Activated B cell treated with CpG ODN at 0.5 μM for 24 hours (primary cell): ENCODE measurements at regions not wholly inside any gene's neighbourhood (a gene's known extent, or its start where the extent isn't known, plus 50 kb on each side); places are given as distances from the start of the nearest gene placed in this dataset.

Experiments used
- ATAC-seq: fragments of 200-7000 bp; cut with Tn5 transposase; one replicate; pipeline ENCODE4 v1.10.0; 2021; ENCODE audit warnings: low read depth, mild to moderate bottlenecking, moderate library complexity
- CTCF ChIA-PET: fragments of 350-600 bp; sonication (Branson Sonifier 250); formaldehyde crosslinking; loops from one replicate; lab custom pipeline; 2021; ENCODE audit warnings: antibody characterized with exemption; lab: Charles Lee
- POLR2A ChIA-PET: fragments of 350-600 bp; sonication (Branson Sonifier 250); formaldehyde crosslinking; loops from one replicate; lab custom pipeline; 2021; ENCODE audit warnings: antibody characterized with exemption; lab: Charles Lee
- DNase-seq: peaks from one replicate; pipeline ENCODE4 v3.0.0; 2022
- H3K27ac Mint-ChIP-seq: one replicate; pipeline ENCODE4 v1.8.0; 2020; ENCODE audit warnings: mixed read lengths
- H3K27me3 Mint-ChIP-seq: one replicate; pipeline ENCODE4 v1.8.0; 2021; ENCODE audit warnings: mixed read lengths
- H3K36me3 Mint-ChIP-seq: one replicate; pipeline ENCODE4 v1.8.0; 2021; ENCODE audit warnings: low read depth, mixed read lengths
- H3K4me1 Mint-ChIP-seq: one replicate; pipeline ENCODE4 v1.8.0; 2021; ENCODE audit warnings: mixed read lengths
- H3K4me3 Mint-ChIP-seq: one replicate; pipeline ENCODE4 v1.8.0; 2020; ENCODE audit warnings: mild to moderate bottlenecking, mixed read lengths
- H3K9me3 Mint-ChIP-seq: one replicate; pipeline ENCODE4 v1.8.0; 2020; ENCODE audit warnings: mixed read lengths
- CTCF ChIP-seq: fragments of 200-600 bp; IDR thresholded peaks from one replicate; pipeline ENCODE4 v1.8.0; 2022; ENCODE audit warnings: antibody characterized with exemption, mild to moderate bottlenecking
- intact Hi-C: fragments of 100-400 bp; cut with micrococcal nuclease; formaldehyde crosslinking; loops from one replicate; pipeline ENCODE4 v1.15.1; 2024

- Mint-ChIP-seq H3K4me3 (no peak overlapping the region), H3K4me1 (no peaks in the 10 kb centered on the region), H3K27me3 (no peaks in the 10 kb centered on the region), H3K27ac (no peak overlapping the region), H3K36me3 (no peaks in the 10 kb centered on the region), H3K9me3 (peaks cover 5% of the 10 kb centered on the region)
- intact Hi-C loops: no loop called here
- DNase-seq (no peak), ATAC-seq (no peak)
- ChIA-PET POLR2A (no interaction called here), CTCF (no interaction called here)
- TF ChIP-seq CTCF: no peak
Observed at GRCh38 chr6:154579485-154579884, 69.0 kb upstream of the CNKSR3 start.

- CTCF ChIA-PET: no interaction called here
- no peak for ATAC-seq
Observed at GRCh38 chr6:154580397-154581135, 70.1 kb upstream of the CNKSR3 start.

GRCh38 chr6:154582696-154583095 lies 72.2 kb upstream of the CNKSR3 start:
- Mint-ChIP-seq H3K9me3 (peaks cover 5% of the 10 kb centered on the region), H3K4me3 (no peak overlapping the region), H3K27me3 (no peaks in the 10 kb centered on the region), H3K4me1 (no peaks in the 10 kb centered on the region), H3K36me3 (no peaks in the 10 kb centered on the region), H3K27ac (no peak overlapping the region)
- intact Hi-C loops: no loop called here
- TF ChIP-seq CTCF: no peak
- DNase-seq (no peak), ATAC-seq (no peak)
- CTCF ChIA-PET: no interaction called here
- POLR2A ChIA-PET: no interaction called here

More at GRCh38 chr6:154580397-154581135, 70.1 kb upstream of the CNKSR3 start:
- no peaks in the 10 kb centered on the region for H3K27me3 Mint-ChIP-seq
- no peak overlapping the region for H3K4me3 Mint-ChIP-seq
- POLR2A ChIA-PET: no interaction called here
- no peak for TF ChIP-seq CTCF
- peaks cover 5% of the 10 kb centered on the region for H3K9me3 Mint-ChIP-seq
- no peaks in the 10 kb centered on the region for H3K36me3 Mint-ChIP-seq
- H3K27ac Mint-ChIP-seq: no peak overlapping the region
- no peaks in the 10 kb centered on the region for H3K4me1 Mint-ChIP-seq
- DNase-seq: no peak
- intact Hi-C loops: no loop called here

GRCh38 chr6:154583546-154584188 lies 73.2 kb upstream of the CNKSR3 start:
- Mint-ChIP-seq H3K36me3 (no peaks in the 10 kb centered on the region), H3K4me3 (no peak overlapping the region), H3K27ac (no peak overlapping the region), H3K9me3 (peaks cover 5% of the 10 kb centered on the region), H3K4me1 (no peaks in the 10 kb centered on the region), H3K27me3 (no peaks in the 10 kb centered on the region)
- ATAC-seq (no peak), DNase-seq (no peak)
- intact Hi-C loops: no loop called here
- ChIA-PET POLR2A (no interaction called here), CTCF (no interaction called here)
- TF ChIP-seq CTCF: no peak

- no peak overlapping the region for H3K4me3 Mint-ChIP-seq
- no peaks in the 10 kb centered on the region for H3K9me3 Mint-ChIP-seq
- CTCF ChIA-PET: no interaction called here
- DNase-seq (no peak), ATAC-seq (no peak)
- TF ChIP-seq CTCF: no peak
- no peak overlapping the region for H3K27ac Mint-ChIP-seq
- H3K4me1 Mint-ChIP-seq: no peaks in the 10 kb centered on the region
- peaks cover 3% of the 10 kb centered on the region for H3K27me3 Mint-ChIP-seq
- no peaks in the 10 kb centered on the region for H3K36me3 Mint-ChIP-seq
- POLR2A ChIA-PET: no interaction called here
- intact Hi-C loops: no loop called here
Observed at GRCh38 chr6:154590756-154591155, 80.3 kb upstream of the CNKSR3 start.
